NCI-H2227 (cell line): ENCODE measurements at regions not wholly inside any gene's neighbourhood (a gene's known extent, or its start where the extent isn't known, plus 50 kb on each side); places are given as distances from the start of the nearest gene placed in this dataset.
A peak's percentile ranks its signal among the peaks of the same experiment; 100 is the strongest.
"Not testable (repeated sequence)": the region's sequence is repeated elsewhere in the genome, so short reads cannot be mapped to it uniquely, and the experiment has no call there.

ENCODE experiments used
- DNase-seq: peaks from one replicate; lab custom pipeline; 2025; ENCODE audit not compliant: unreplicated experiment; lab: John Stamatoyannopoulos, UW

GRCh38 chr2:167383610-167384194 is 495.4 kb downstream of the XIRP2 start:
- no peak for DNase-seq

GRCh38 chr2:167381349-167381748 is 493.1 kb downstream of the XIRP2 start:
- no peak for DNase-seq

GRCh38 chr2:167380555-167380954 is 492.3 kb downstream of the XIRP2 start:
- DNase-seq = no peak

GRCh38 chr2:167380094-167380493 is 491.8 kb downstream of the XIRP2 start:
- DNase-seq = no peak

GRCh38 chr2:167369083-167369482 is 480.8 kb downstream of the XIRP2 start:
- no peak for DNase-seq

GRCh38 chr2:167368371-167368770 is 480.1 kb downstream of the XIRP2 start:
- DNase-seq = no peak

- DNase-seq = no peak
Measured at GRCh38 chr2:167365216-167365615, 476.9 kb downstream of the XIRP2 start.

- DNase-seq = no peak
Measured at GRCh38 chr2:167361426-167361825, 473.1 kb downstream of the XIRP2 start.

GRCh38 chr2:167355821-167356220 is 467.5 kb downstream of the XIRP2 start:
- no peak for DNase-seq

- DNase-seq = no peak
Measured at GRCh38 chr2:167353605-167354280, 465.5 kb downstream of the XIRP2 start.

GRCh38 chr2:167345559-167345958 is 457.3 kb downstream of the XIRP2 start:
- peak; percentile 88 for DNase-seq

- peak; percentile 33 for DNase-seq
Measured at GRCh38 chr2:167342769-167343168, 454.5 kb downstream of the XIRP2 start.

- DNase-seq = no peak
Measured at GRCh38 chr2:167340322-167340721, 452.0 kb downstream of the XIRP2 start.

GRCh38 chr2:167336213-167336612 is 447.9 kb downstream of the XIRP2 start:
- DNase-seq = peak; percentile 44

- DNase-seq = no peak
Measured at GRCh38 chr2:167335541-167335992, 447.3 kb downstream of the XIRP2 start.

- peak; percentile 42 for DNase-seq
Measured at GRCh38 chr2:167334146-167334742, 446.0 kb downstream of the XIRP2 start.

GRCh38 chr2:167333245-167333644 is 445.0 kb downstream of the XIRP2 start:
- peak; percentile 38 for DNase-seq

- no peak for DNase-seq
Measured at GRCh38 chr2:167332358-167332757, 444.1 kb downstream of the XIRP2 start.

- DNase-seq = peak; percentile 70
Measured at GRCh38 chr2:167331636-167332232, 443.5 kb downstream of the XIRP2 start.

- not testable (repeated sequence) for DNase-seq
Measured at GRCh38 chr2:167328808-167329207, 440.5 kb downstream of the XIRP2 start.

- DNase-seq = no peak
Measured at GRCh38 chr2:167322795-167323194, 434.5 kb downstream of the XIRP2 start.

- DNase-seq = no peak
Measured at GRCh38 chr2:167318581-167318980, 430.3 kb downstream of the XIRP2 start.
